GM12891 (cell line): ENCODE measurements at regions not wholly inside any gene's neighbourhood (a gene's known extent, or its start where the extent isn't known, plus 50 kb on each side); places are given as distances from the start of the nearest gene placed in this dataset.

ENCODE experiments used
- POLR2A ChIP-seq: IDR thresholded peaks from 2 replicates; pipeline ENCODE4 v1.6.1; 2011; ENCODE audit warnings: low read depth, low read length, control low read depth
- SPI1 ChIP-seq: IDR thresholded peaks from 2 replicates; pipeline ENCODE4 v1.6.1; 2011; ENCODE audit warnings: low read depth, low read length, control low read depth

DNA sequence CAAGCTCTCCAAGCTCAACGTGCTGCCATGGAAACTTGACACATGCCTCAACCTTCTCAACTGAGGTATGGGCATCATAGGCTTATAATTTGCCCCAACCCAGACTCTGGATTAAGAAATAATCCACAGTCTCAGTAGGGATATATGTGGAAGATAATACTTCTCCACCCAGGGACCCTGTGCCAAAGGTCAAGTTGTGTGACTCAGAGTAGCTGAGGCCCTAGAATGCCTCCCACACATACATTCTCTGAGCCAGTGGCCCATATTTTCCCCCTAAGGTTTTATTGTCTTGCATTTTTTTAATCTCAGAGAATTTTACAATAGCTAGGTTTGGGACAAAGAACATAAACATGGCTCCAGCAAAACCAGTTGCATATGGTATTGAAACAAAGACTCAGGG is 283.1 kb downstream of the IDS start:
- TF ChIP-seq POLR2A: no peak
- no peak for TF ChIP-seq SPI1
